Fibroblast of pulmonary artery (primary cell): ENCODE measurements at regions not wholly inside any gene's neighbourhood (a gene's known extent, or its start where the extent isn't known, plus 50 kb on each side); places are given as distances from the start of the nearest gene placed in this dataset.

Experiments
- DNase-seq: peaks from one replicate; pipeline ENCODE4 v3.0.0-alpha.2; 2010; ENCODE audit warnings: low read depth
- H3K4me3 ChIP-seq: replicated peaks from 2 replicates; pipeline ENCODE4 v1.5.1; 2011; ENCODE audit warnings: low read depth, mild to moderate bottlenecking, control low read depth, low read length, moderate library complexity
- TF ChIP-seq, protein P1 (sequence below): IDR thresholded peaks from 2 replicates; pipeline ENCODE4 v1.5.1; 2011; ENCODE audit warnings: mild to moderate bottlenecking, control low read depth, low read length, inconsistent platforms; ENCODE audit errors: missing control alignments

DNA sequence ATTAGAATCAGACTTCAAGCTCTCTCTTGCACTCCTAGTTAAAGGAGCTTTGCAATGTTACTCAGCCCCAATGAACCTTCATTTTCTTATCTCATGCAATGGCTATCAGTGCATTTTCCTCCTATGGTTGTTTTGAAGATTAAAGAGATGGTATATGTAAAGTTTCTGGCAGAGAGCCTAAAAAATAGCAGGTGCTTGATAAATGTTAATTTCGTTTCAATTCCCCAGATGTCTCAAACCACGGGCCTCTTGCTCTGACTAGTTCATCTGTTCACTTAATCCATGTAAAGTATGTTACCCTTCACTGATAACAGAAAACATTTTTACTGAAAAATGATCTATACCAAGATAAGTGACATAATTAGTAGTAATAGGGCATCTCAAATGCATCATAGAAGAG is 735.4 kb upstream of the USP15 start:
- DNase-seq, result no peak
- TF ChIP-seq, protein P1, sequence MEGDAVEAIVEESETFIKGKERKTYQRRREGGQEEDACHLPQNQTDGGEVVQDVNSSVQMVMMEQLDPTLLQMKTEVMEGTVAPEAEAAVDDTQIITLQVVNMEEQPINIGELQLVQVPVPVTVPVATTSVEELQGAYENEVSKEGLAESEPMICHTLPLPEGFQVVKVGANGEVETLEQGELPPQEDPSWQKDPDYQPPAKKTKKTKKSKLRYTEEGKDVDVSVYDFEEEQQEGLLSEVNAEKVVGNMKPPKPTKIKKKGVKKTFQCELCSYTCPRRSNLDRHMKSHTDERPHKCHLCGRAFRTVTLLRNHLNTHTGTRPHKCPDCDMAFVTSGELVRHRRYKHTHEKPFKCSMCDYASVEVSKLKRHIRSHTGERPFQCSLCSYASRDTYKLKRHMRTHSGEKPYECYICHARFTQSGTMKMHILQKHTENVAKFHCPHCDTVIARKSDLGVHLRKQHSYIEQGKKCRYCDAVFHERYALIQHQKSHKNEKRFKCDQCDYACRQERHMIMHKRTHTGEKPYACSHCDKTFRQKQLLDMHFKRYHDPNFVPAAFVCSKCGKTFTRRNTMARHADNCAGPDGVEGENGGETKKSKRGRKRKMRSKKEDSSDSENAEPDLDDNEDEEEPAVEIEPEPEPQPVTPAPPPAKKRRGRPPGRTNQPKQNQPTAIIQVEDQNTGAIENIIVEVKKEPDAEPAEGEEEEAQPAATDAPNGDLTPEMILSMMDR, result no peak
- H3K4me3 ChIP-seq, result no peak overlapping the region

DNA sequence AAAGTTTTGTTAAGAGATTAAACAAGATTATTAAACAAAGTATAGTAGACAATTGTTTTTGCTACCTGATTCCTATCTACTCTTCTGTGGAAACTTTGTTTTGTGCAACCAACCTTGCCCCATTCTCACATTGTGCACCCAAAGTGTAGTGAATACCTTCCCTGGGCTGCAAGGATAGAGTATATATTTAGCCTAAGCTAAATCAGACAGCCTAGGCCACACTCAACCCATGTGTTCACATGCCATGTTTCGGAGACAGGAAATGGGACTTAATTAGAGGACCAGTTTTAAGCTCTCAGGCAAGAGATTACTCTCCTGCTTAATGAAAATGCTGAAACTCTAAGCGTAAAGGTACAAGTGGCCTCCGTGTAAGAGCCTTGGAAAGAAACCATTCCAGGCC is 734.9 kb upstream of the USP15 start:
- H3K4me3 ChIP-seq, result no peak overlapping the region
- TF ChIP-seq, protein P1, result no peak
- no peak for DNase-seq

DNA sequence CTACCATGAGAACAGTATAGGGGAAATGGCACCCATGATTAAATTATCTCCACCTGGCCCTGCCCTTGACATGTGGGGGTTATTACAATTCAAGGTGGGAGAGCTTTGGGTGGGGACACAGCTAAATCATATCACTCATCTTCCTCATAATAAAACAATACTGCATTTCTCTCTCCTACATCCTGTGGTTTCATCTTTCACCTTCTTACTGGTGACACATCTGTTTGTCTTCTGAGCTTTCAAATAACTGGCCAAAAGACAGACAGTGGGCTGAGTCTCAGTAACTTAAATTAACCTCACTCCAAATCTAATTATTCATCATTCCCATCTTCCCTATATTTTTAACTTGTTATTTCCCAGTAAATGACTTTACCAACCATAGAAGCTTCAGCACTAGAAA is 729.7 kb upstream of the USP15 start:
- TF ChIP-seq, protein P1, result no peak
- no peak overlapping the region for H3K4me3 ChIP-seq
- DNase-seq, result no peak

DNA sequence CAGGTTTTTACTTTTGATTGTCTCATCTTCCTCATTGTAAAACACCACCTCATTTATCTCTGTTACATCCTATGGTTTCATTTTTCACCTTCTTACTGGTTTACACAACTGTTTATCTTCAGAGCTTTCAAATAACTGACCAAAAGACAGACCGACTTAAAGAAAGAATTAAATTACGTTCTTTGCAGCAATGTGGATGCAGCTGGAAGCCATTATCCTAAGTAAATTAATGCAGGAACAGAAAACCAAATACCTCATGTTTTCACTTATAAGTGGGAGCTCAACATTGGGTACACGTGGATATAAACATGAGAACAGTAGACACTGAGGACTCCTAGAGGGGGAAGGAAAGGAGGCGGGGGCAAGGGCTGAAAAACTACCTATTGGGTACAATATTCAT is 729.0 kb upstream of the USP15 start:
- no peak for DNase-seq
- no peak overlapping the region for H3K4me3 ChIP-seq
- TF ChIP-seq, protein P1, result no peak

DNA sequence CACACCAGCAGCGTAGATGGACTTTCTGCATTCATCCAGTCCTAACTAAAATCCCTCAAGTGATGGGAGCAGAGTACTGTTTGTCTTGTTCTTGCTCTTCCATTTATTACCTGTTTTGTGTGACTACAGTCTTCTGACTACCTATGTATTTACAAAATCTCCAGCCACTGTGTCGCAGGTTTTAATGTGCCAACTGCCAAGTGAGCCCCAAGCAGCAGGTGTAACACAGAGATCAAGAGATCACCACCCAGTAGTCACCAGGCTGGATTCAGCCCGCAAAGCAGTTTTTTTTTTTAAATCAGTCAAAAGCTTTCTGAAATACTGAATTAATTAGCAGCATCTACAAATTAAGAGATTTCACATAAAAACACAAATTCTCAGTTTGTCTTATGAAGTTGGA is 724.1 kb upstream of the USP15 start:
- DNase-seq, result no peak
- TF ChIP-seq, protein P1, result no peak
- H3K4me3 ChIP-seq, result no peak overlapping the region

DNA sequence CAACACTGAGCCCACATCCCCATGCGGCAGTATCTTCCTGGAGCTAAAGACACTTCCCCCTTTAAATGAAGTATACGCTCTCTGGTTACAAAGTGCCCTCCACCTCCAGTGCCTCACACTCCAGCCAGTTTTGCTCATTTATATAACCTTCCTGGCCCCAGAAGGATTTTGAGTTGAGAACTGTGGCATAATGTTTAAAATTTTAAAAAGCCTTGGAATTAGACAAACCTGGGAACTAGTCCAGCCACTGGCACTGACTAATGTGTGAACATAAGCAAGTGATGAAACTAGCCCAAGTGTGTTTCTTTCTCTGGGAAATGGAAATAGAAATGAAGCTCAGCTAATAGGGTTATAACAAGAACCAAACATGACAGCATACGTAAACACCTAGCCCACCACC is 723.7 kb upstream of the USP15 start:
- H3K4me3 ChIP-seq, result no peak overlapping the region
- TF ChIP-seq, protein P1, result no peak
- DNase-seq, result no peak

DNA sequence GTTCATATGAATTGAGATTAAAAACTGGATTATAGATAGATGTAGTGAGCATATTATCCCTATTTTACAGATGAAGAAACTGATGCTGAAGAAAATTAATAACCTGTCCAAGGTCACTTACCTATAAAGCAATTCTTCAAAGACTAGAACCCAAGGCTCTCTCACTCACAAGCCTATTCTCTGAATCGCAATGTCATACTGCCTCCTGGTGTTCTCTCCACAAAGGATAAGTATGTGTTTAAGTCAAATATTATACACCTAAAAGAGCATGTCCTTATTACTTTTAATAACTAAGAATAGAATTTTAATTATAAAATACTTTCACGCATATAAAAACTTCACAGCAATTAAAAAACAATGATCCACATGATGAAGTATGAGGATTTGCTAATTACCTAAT is 721.3 kb upstream of the USP15 start:
- TF ChIP-seq, protein P1, result no peak
- DNase-seq, result no peak
- H3K4me3 ChIP-seq, result no peak overlapping the region
